ENCODE measurements at regions not wholly inside any gene's neighbourhood (a gene's known extent, or its start where the extent isn't known, plus 50 kb on each side); places are given as distances from the start of the nearest gene placed in this dataset.
A peak's percentile ranks its signal among the peaks of the same experiment; 100 is the strongest.

GRCh38 chr4:15238720-15239119, 189.1 kb upstream of the C1QTNF7 start:
- no peak overlapping the region for H3K4me3 ChIP-seq
- DNase-seq (ENCODE audit: low spot score), result peak; percentile 74
- no peaks in the 10 kb centered on the region for H4K20me1 ChIP-seq (replicated peaks; ENCODE audit: insufficient read depth)
- no peak overlapping the region for H3K4me2 ChIP-seq
- H3K27ac ChIP-seq (ENCODE audit: low read depth), result no peak overlapping the region
- H3K9me2 ChIP-seq (ENCODE audit: insufficient read depth), result no peaks in the 10 kb centered on the region
- TF ChIP-seq CTCF (conservative IDR thresholded peaks at IDR 0.05; ENCODE audit: low read depth in 2 of 2) (peak; percentile 85 to 89), EZH2phosphoT487 (IDR thresholded peaks at IDR 0.05; ENCODE audit: unreplicated experiment) (no peak)
- no peaks in the 10 kb centered on the region for H3K27me3 ChIP-seq (ENCODE audit: insufficient read depth)
- H2AFZ ChIP-seq, result no peak overlapping the region
- Mint-ChIP-seq H3K27me3 (ENCODE audit: insufficient read depth, low read depth, poor library complexity) (peaks cover 2% of the 10 kb centered on the region), H3K4me3 (no peak overlapping the region), H3K27ac (no peak overlapping the region), H3K9me3 (no peaks in the 10 kb centered on the region), H3K4me1 (peaks cover 3% of the 10 kb centered on the region; the same call in 1 of the 3 replicates), H3K36me3 (ENCODE audit: low read depth) (no peaks in the 10 kb centered on the region)
- no peaks in the 10 kb centered on the region for H3K79me2 ChIP-seq (replicated peaks; ENCODE audit: insufficient read depth)
- no peaks in the 10 kb centered on the region for H3F3A ChIP-seq (replicated peaks; ENCODE audit: low read depth)
- peak; percentile 98 for ATAC-seq
- no peaks in the 10 kb centered on the region for H3K4me1 ChIP-seq (ENCODE audit: insufficient read depth)
- no peaks in the 10 kb centered on the region for H3K36me3 ChIP-seq (ENCODE audit: insufficient read depth)

- TF ChIP-seq ZNF331 (CRISPR knock-in tag; IDR thresholded peaks at IDR 0.05; ENCODE audit: low read depth) (no peak), ETS1 (IDR thresholded peaks at IDR 0.05) (no peak), EZH2phosphoT487 (IDR thresholded peaks at IDR 0.05; ENCODE audit: unreplicated experiment) (no peak), EZH2 (IDR thresholded peaks at IDR 0.05; ENCODE audit: low read depth, unreplicated experiment) (no peak)
- no peak overlapping the region for H2AFZ ChIP-seq
- H3K4me3 ChIP-seq, result no peak overlapping the region
- no peaks in the 10 kb centered on the region for H3K27me3 ChIP-seq (ENCODE audit: insufficient read depth)
- ATAC-seq (no peak), DNase-seq (ENCODE audit: low spot score) (no peak)
- no peaks in the 10 kb centered on the region for H3K36me3 Mint-ChIP-seq (ENCODE audit: low read depth)
- H3K9me2 ChIP-seq (ENCODE audit: insufficient read depth), result peaks cover 2% of the 10 kb centered on the region; the same call in 1 of the 2 replicates
- peaks cover 3% of the 10 kb centered on the region; the same call in 1 of the 3 replicates for H3K4me1 Mint-ChIP-seq
- no peaks in the 10 kb centered on the region for H3K9me3 Mint-ChIP-seq
- no peak overlapping the region for H3K4me2 ChIP-seq
- H3K36me3 ChIP-seq (ENCODE audit: insufficient read depth), result no peaks in the 10 kb centered on the region
- no peak overlapping the region for H3K27ac ChIP-seq (ENCODE audit: low read depth)
- H3K79me2 ChIP-seq (replicated peaks; ENCODE audit: insufficient read depth), result no peaks in the 10 kb centered on the region
- H3K4me1 ChIP-seq (ENCODE audit: insufficient read depth), result no peaks in the 10 kb centered on the region
- peaks cover 2% of the 10 kb centered on the region for H3K27me3 Mint-ChIP-seq (ENCODE audit: insufficient read depth, low read depth, poor library complexity)
- no peak overlapping the region for H3K27ac Mint-ChIP-seq
- H3K4me3 Mint-ChIP-seq, result no peak overlapping the region
- no peaks in the 10 kb centered on the region for H3F3A ChIP-seq (replicated peaks; ENCODE audit: low read depth)
- H4K20me1 ChIP-seq (replicated peaks; ENCODE audit: insufficient read depth), result no peaks in the 10 kb centered on the region
Measured at GRCh38 chr4:15239866-15240265, 188.0 kb upstream of the C1QTNF7 start.

- no peak for ATAC-seq
- no peaks in the 10 kb centered on the region for H3F3A ChIP-seq (replicated peaks; ENCODE audit: low read depth)
- no peak overlapping the region for H3K4me2 ChIP-seq
- no peak overlapping the region for H3K27ac ChIP-seq (ENCODE audit: low read depth)
- no peaks in the 10 kb centered on the region for H3K36me3 ChIP-seq (ENCODE audit: insufficient read depth)
- peaks cover 3% of the 10 kb centered on the region for H3K27me3 Mint-ChIP-seq (ENCODE audit: insufficient read depth, low read depth, poor library complexity)
- H3K79me2 ChIP-seq (replicated peaks; ENCODE audit: insufficient read depth), result no peaks in the 10 kb centered on the region
- no peaks in the 10 kb centered on the region for H3K27me3 ChIP-seq (ENCODE audit: insufficient read depth)
- no peaks in the 10 kb centered on the region for H3K36me3 Mint-ChIP-seq (ENCODE audit: low read depth)
- no peak for DNase-seq (ENCODE audit: low spot score)
- peaks cover 3% of the 10 kb centered on the region; the same call in 1 of the 3 replicates for H3K4me1 Mint-ChIP-seq
- H4K20me1 ChIP-seq (replicated peaks; ENCODE audit: insufficient read depth), result no peaks in the 10 kb centered on the region
- H3K9me2 ChIP-seq (ENCODE audit: insufficient read depth), result peaks cover 6% of the 10 kb centered on the region; the same call in 1 of the 2 replicates
- no peak overlapping the region for H3K4me3 Mint-ChIP-seq
- no peak overlapping the region for H3K4me3 ChIP-seq
- H2AFZ ChIP-seq, result no peak overlapping the region
- H3K27ac Mint-ChIP-seq, result no peak overlapping the region
- no peaks in the 10 kb centered on the region for H3K4me1 ChIP-seq (ENCODE audit: insufficient read depth)
- H3K9me3 Mint-ChIP-seq, result no peaks in the 10 kb centered on the region
- TF ChIP-seq JUNB (IDR thresholded peaks at IDR 0.05; ENCODE audit: unreplicated experiment), result no peak
- TF ChIP-seq EZH2phosphoT487 (IDR thresholded peaks at IDR 0.05; ENCODE audit: unreplicated experiment), result no peak
- no peak for TF ChIP-seq POLR2AphosphoS5 (IDR thresholded peaks at IDR 0.05; ENCODE audit: low read depth)
- TF ChIP-seq NANOG (IDR thresholded peaks at IDR 0.05; ENCODE audit: borderline replicate concordance), result no peak
- TF ChIP-seq ZNF114 (CRISPR knock-in tag; IDR thresholded peaks at IDR 0.05), result no peak
- TF ChIP-seq ZNF331 (CRISPR knock-in tag; IDR thresholded peaks at IDR 0.05; ENCODE audit: low read depth), result no peak
- TF ChIP-seq CREB1 (CRISPR knock-in tag; IDR thresholded peaks at IDR 0.05; ENCODE audit: low read depth), result no peak
Measured at GRCh38 chr4:15240764-15241163, 187.1 kb upstream of the C1QTNF7 start.
